ENCODE measurements at regions not wholly inside any gene's neighbourhood (a gene's known extent, or its start where the extent isn't known, plus 50 kb on each side); places are given as distances from the start of the nearest gene placed in this dataset.

- no peak overlapping the region for H3K4me3 ChIP-seq (ENCODE audit: low read depth, low read length)
- DNase-seq (ENCODE audit: low read depth) = no peak
- TF ChIP-seq CTCF (IDR thresholded peaks at IDR 0.05; ENCODE audit: insufficient read depth, low read depth, low read length, missing control alignments) = no peak
These were observed 131.5 kb upstream of the ALCAM start for GRCh38 chr3:105235221-105235620.

- no peak overlapping the region for H3K4me3 ChIP-seq (ENCODE audit: low read depth, low read length)
- TF ChIP-seq CTCF (IDR thresholded peaks at IDR 0.05; ENCODE audit: insufficient read depth, low read depth, low read length, missing control alignments) = no peak
- DNase-seq (ENCODE audit: low read depth) = no peak
These were observed 130.9 kb upstream of the ALCAM start for GRCh38 chr3:105235785-105236184.

DNA sequence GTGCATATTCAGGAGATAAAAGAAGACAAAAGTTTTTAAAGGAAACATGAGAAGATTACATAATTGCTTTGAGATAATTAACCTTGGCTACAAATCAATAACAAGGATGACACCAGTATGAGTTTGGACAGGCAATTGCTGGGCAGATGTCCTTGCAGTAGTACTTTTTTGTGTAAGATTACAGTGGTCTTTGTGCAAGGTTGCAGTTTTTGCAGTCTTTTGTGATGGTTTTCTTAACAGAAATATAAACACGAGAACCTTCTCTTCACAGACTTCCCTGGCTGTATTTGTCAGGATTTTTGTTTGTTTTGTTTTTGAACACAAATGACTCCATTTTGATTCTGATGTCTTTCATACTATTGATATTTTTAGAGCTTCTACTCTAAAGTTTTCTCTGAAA is 128.3 kb upstream of the ALCAM start:
- DNase-seq (ENCODE audit: low read depth) = no peak
- TF ChIP-seq CTCF (IDR thresholded peaks at IDR 0.05; ENCODE audit: insufficient read depth, low read depth, low read length, missing control alignments) = no peak
- H3K4me3 ChIP-seq (ENCODE audit: low read depth, low read length) = no peak overlapping the region

GRCh38 chr3:105243076-105243475 is 123.6 kb upstream of the ALCAM start:
- DNase-seq (ENCODE audit: low read depth) = no peak
- TF ChIP-seq CTCF (IDR thresholded peaks at IDR 0.05; ENCODE audit: insufficient read depth, low read depth, low read length, missing control alignments) = no peak
- H3K4me3 ChIP-seq (ENCODE audit: low read depth, low read length) = no peak overlapping the region

DNA sequence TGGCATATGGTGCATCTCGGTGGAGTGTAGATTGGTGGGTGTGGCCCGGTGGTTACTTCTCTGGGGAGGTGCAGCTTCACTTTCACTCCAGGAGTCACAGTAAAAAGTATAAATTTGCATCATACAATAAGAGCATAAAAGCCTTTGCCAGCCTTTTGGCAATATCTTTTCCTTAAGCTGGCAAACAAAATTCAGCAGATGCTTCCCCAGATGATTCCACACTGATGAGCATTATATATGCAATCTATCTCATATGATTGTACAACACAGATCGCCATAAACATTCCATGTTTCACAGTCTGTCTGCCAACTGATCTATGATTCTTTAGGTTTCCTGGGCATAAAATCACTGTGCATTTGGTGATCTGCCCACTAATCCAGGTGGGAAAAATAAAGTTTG is 120.2 kb upstream of the ALCAM start:
- DNase-seq (ENCODE audit: low read depth) = peak; percentile 3
- H3K4me3 ChIP-seq (ENCODE audit: low read depth, low read length) = no peak overlapping the region
- no peak for TF ChIP-seq CTCF (IDR thresholded peaks at IDR 0.05; ENCODE audit: insufficient read depth, low read depth, low read length, missing control alignments)

- TF ChIP-seq CTCF (IDR thresholded peaks at IDR 0.05; ENCODE audit: insufficient read depth, low read depth, low read length, missing control alignments) = no peak
- DNase-seq (ENCODE audit: low read depth) = no peak
- H3K4me3 ChIP-seq (ENCODE audit: low read depth, low read length) = no peak overlapping the region
These were observed 113.5 kb upstream of the ALCAM start for GRCh38 chr3:105253225-105253624.

DNA sequence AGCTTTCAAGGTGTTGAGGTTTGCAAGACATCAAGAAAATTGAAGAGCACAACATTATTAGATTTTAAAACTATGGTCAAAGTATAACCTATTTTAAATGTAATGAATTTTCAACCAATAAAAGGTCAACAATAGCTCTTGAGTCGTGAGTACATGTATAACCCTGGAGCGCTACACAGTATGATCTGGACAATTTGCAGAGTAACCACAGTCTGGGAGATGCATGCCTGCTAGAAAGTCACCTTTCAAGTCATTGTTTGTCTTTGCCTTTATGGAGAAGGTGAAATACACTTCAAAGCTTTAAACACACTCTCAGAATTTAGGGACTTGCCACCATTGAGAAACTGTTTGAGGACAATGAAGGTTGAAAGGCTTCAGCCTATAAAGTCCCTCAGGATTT is 112.6 kb upstream of the ALCAM start:
- H3K4me3 ChIP-seq (ENCODE audit: low read depth, low read length) = no peak overlapping the region
- DNase-seq (ENCODE audit: low read depth) = no peak
- no peak for TF ChIP-seq CTCF (IDR thresholded peaks at IDR 0.05; ENCODE audit: insufficient read depth, low read depth, low read length, missing control alignments)
